HepG2 (cell line): ENCODE measurements at regions not wholly inside any gene's neighbourhood (a gene's known extent, or its start where the extent isn't known, plus 50 kb on each side); places are given as distances from the start of the nearest gene placed in this dataset.

ENCODE experiments used
- ATAC-seq: fragments of 200-7000 bp; cut with Tn5 transposase; 3 replicates; pipeline ENCODE4 v1.9.1; 2020; ENCODE audit warnings: mild to moderate bottlenecking, moderate library complexity
- BruUV-seq: library from RNA; stranded (reverse); fragments of 400-500 nt; replicated peaks from 2 replicates; lab custom pipeline; 2021; lab: Mats Ljungman, UMichigan
- CTCF ChIA-PET: fragments of 300-600 bp; formaldehyde crosslinking; extraction: SDS; loops from one replicate; lab custom pipeline; 2021; ENCODE audit warnings: low total read pairs, inconsistent platforms, low intra/inter-chr PET ratio; lab: Yijun Ruan, JAX
- POLR2A ChIA-PET: fragments of 350-600 bp; sonication (Branson Sonifier 250); formaldehyde crosslinking; loops from one replicate; lab custom pipeline; 2020; ENCODE audit warnings: antibody characterized with exemption, inconsistent platforms; lab: Yijun Ruan, JAX
- DNase-seq: peaks from one replicate; pipeline ENCODE4 v3.0.0-alpha.2; 2015; ENCODE audit warnings: low spot score
- FAIRE-seq: peaks from 3 replicates; lab custom pipeline; 2011; peaks lifted over from hg19 to GRCh38; lab: Jason Lieb, UNC
- H2AFZ ChIP-seq: one replicate; pipeline ENCODE4 v1.6.1; 2011; ENCODE audit warnings: low read length, inconsistent platforms
- H3K27ac ChIP-seq: fragments of 300-600 bp; 3 replicates; pipeline ENCODE4 v1.8.0; 2011; ENCODE audit warnings: mixed run types, mild to moderate bottlenecking, mixed read lengths, low read length, inconsistent platforms; ENCODE audit not compliant: insufficient read depth; ENCODE audit errors: extremely low read length
- H3K27me3 ChIP-seq, 2 experiments: fragments of 200-600 bp in 1 of 2; 2 replicates in 1 of 2; 3 replicates in 1 of 2; pipeline versions ENCODE4 v1.6.0 to v1.8.0; 2011; ENCODE audit warnings: low read length in 2 of 2, mild to moderate bottlenecking in 2 of 2, moderate library complexity in 2 of 2, inconsistent platforms in 1 of 2; ENCODE audit not compliant: insufficient read depth in 2 of 2, control insufficient read depth in 1 of 2
- H3K36me3 ChIP-seq, 2 experiments: fragments of 200-600 bp in 1 of 2; replicated peaks in 1 of 2; 2 replicates in 1 of 2; 3 replicates in 1 of 2; pipeline versions ENCODE4 v1.5.1 to v1.8.0; 2011; ENCODE audit warnings: low read length in 2 of 2, inconsistent platforms in 1 of 2; ENCODE audit not compliant: insufficient read depth in 2 of 2, control insufficient read depth in 1 of 2
- H3K4me1 ChIP-seq: 2 replicates; pipeline ENCODE4 v1.5.1; 2012; ENCODE audit warnings: low read length, inconsistent platforms; ENCODE audit not compliant: insufficient read depth
- H3K4me2 ChIP-seq: 2 replicates; pipeline ENCODE4 v1.6.0; 2011; ENCODE audit warnings: low read depth, low read length, inconsistent platforms
- H3K4me3 ChIP-seq, 3 experiments: fragments of 200-600 bp in 1 of 3; sonication (generic), shearing (Covaris generic) in 1 of 3; replicated peaks in 1 of 3; 2 replicates each; pipeline ENCODE4 v1.5.1; 2011 to 2016; ENCODE audit warnings: low read length in 3 of 3, inconsistent platforms in 2 of 3, low read depth in 2 of 3, mild to moderate bottlenecking in 2 of 3, control low read depth in 1 of 3, mixed read lengths in 1 of 3; ENCODE audit not compliant: insufficient read depth in 1 of 3
- H3K79me2 ChIP-seq: one replicate; pipeline ENCODE4 v1.6.1; 2011; ENCODE audit warnings: low read length, inconsistent platforms; ENCODE audit not compliant: insufficient read depth
- H3K9ac ChIP-seq: 2 replicates; pipeline ENCODE4 v1.6.0; 2011; ENCODE audit warnings: mild to moderate bottlenecking, low read depth, low read length, inconsistent platforms; ENCODE audit not compliant: insufficient read depth
- H3K9me3 ChIP-seq: 2 replicates; pipeline ENCODE4 v1.5.1; 2012; ENCODE audit warnings: mild to moderate bottlenecking, low read length
- H4K20me1 ChIP-seq: 2 replicates; pipeline ENCODE4 v1.6.0; 2011; ENCODE audit warnings: inconsistent platforms, mild to moderate bottlenecking, low read length, moderate library complexity; ENCODE audit not compliant: insufficient read depth
- CREB1 ChIP-seq, 2 experiments: fragments of 450-650 bp in 1 of 2; IDR thresholded peaks; 2 replicates each; pipeline ENCODE4 v1.6.1; 2016 to 2017; ENCODE audit warnings: control low read depth in 1 of 2, mild to moderate bottlenecking in 1 of 2, missing compliant biosample characterization in 1 of 2, missing genetic modification characterization in 1 of 2
- HMGXB3 ChIP-seq: sonication (generic); formaldehyde crosslinking; IDR thresholded peaks from 2 replicates; pipeline ENCODE4 v1.4.0; 2020; ENCODE audit warnings: missing genetic modification reagents, borderline replicate concordance
- KIAA2018 ChIP-seq: sonication (generic); formaldehyde crosslinking; IDR thresholded peaks from 2 replicates; pipeline ENCODE4 v1.5.0; 2020; ENCODE audit warnings: mild to moderate bottlenecking, missing genetic modification reagents, borderline replicate concordance
- NKX3-1 ChIP-seq: sonication (generic); formaldehyde crosslinking; IDR thresholded peaks from 2 replicates; pipeline ENCODE4 v1.5.0; 2020; ENCODE audit warnings: missing genetic modification reagents
- RNF2 ChIP-seq: fragments of 450-650 bp; conservative IDR thresholded peaks from 2 replicates; pipeline ENCODE4 v1.6.1; 2016; ENCODE audit warnings: low read depth
- TMF1 ChIP-seq: sonication (generic); formaldehyde crosslinking; IDR thresholded peaks from 2 replicates; pipeline ENCODE4 v1.8.1; 2022; ENCODE audit warnings: low read depth, missing genetic modification reagents
- ZFP37 ChIP-seq: sonication (generic); formaldehyde crosslinking; IDR thresholded peaks from 2 replicates; pipeline ENCODE4 v1.4.0; 2020; ENCODE audit warnings: missing genetic modification reagents, borderline replicate concordance
- in situ Hi-C: cut with HindIII; loops from 2 replicates; pipeline ENCODE4 v1.10.0; 2017; ENCODE audit warnings: low pct_unique_long_range_greater_than_20kb; ENCODE audit not compliant: extremely low pct_ligation_motif_present
- intact Hi-C: fragments of 100-400 bp; cut with micrococcal nuclease; formaldehyde crosslinking; loops from one replicate; pipeline ENCODE4 v1.10.0; 2022; ENCODE audit not compliant: unreplicated experiment

- no peak for TF ChIP-seq KIAA2018 (CRISPR knock-in tag)
- no peak for TF ChIP-seq TMF1
- no peak for TF ChIP-seq NKX3-1 (CRISPR knock-in tag)
- no peak for TF ChIP-seq RNF2
- no peak for TF ChIP-seq ZFP37
- TF ChIP-seq CREB1 (IDR thresholded peaks at IDR 0.05) = no peak
- TF ChIP-seq CREB1 (CRISPR knock-in tag; IDR thresholded peaks at IDR 0.05) = no peak
Measured at GRCh38 chr13:36571444-36571843, 102.4 kb upstream of the SERTM1 start (continued).

- TF ChIP-seq HMGXB3 (CRISPR knock-in tag) = no peak
- H3K9me3 ChIP-seq = no peaks in the 10 kb centered on the region
- no peak overlapping the region for H3K4me3 ChIP-seq
- no peaks in the 10 kb centered on the region for H3K27me3 ChIP-seq
- no peak overlapping the region for H3K4me2 ChIP-seq
- H3K36me3 ChIP-seq = no peaks in the 10 kb centered on the region
- in situ Hi-C loops = no loop called here
- H3K4me1 ChIP-seq = no peaks in the 10 kb centered on the region
- H3K9ac ChIP-seq = no peak overlapping the region
- H3K79me2 ChIP-seq = no peaks in the 10 kb centered on the region
- no peak for FAIRE-seq
- H3K27ac ChIP-seq = no peak overlapping the region
- BruUV-seq = no TSS peak
- H4K20me1 ChIP-seq = no peaks in the 10 kb centered on the region
- no peak for DNase-seq
- POLR2A ChIA-PET = no interaction called here
- no peak for ATAC-seq
- intact Hi-C loops = no loop called here
- H2AFZ ChIP-seq = no peak overlapping the region
- CTCF ChIA-PET = no interaction called here
Measured at GRCh38 chr13:36582977-36583376, 90.8 kb upstream of the SERTM1 start.
